Panc1 (cell line): ENCODE measurements at regions not wholly inside any gene's neighbourhood (a gene's known extent, or its start where the extent isn't known, plus 50 kb on each side); places are given as distances from the start of the nearest gene placed in this dataset.

Source experiments
- ATAC-seq: fragments of 200-7000 bp; cut with Tn5 transposase; 2 replicates; pipeline ENCODE4 v1.9.1; 2020; ENCODE audit warnings: mild to moderate bottlenecking, moderate library complexity
- BruUV-seq: library from RNA; stranded (reverse); fragments of 400-500 nt; replicated peaks from 2 replicates; lab custom pipeline; 2021; lab: Mats Ljungman, UMichigan
- CTCF ChIA-PET: fragments of 300-600 bp; sonication (Branson Sonifier 250); formaldehyde crosslinking; loops from one replicate; lab custom pipeline; 2022; ENCODE audit warnings: antibody characterized with exemption; lab: Charles Lee
- POLR2A ChIA-PET: fragments of 300-600 bp; sonication (Branson Sonifier 250); formaldehyde crosslinking; loops from one replicate; lab custom pipeline; 2022; ENCODE audit warnings: antibody characterized with exemption; lab: Charles Lee
- DNase-seq: peaks from one replicate; pipeline ENCODE4 v3.0.0-alpha.2; 2010; ENCODE audit warnings: low read depth, low spot score
- H3K27ac ChIP-seq: 2 replicates; pipeline ENCODE4 v1.5.1; 2011; ENCODE audit warnings: mild to moderate bottlenecking, low read length, inconsistent platforms
- H3K27me3 ChIP-seq: fragments of 200-500 bp; sonication (Bioruptor generic); 2 replicates; pipeline ENCODE4 v1.6.0; 2014; ENCODE audit warnings: low read length, inconsistent platforms; ENCODE audit not compliant: control insufficient read depth, insufficient read depth
- H3K36me3 ChIP-seq: fragments of 200-500 bp; sonication (Bioruptor generic); 2 replicates; pipeline ENCODE4 v1.5.1; 2014; ENCODE audit warnings: inconsistent platforms, mild to moderate bottlenecking, low read length, moderate library complexity; ENCODE audit not compliant: control insufficient read depth, insufficient read depth
- H3K4me1 ChIP-seq: 2 replicates; pipeline ENCODE4 v1.5.1; 2011; ENCODE audit warnings: inconsistent platforms, mild to moderate bottlenecking, low read length, moderate library complexity; ENCODE audit not compliant: control insufficient read depth, insufficient read depth
- H3K4me3 ChIP-seq, 2 experiments: 2 replicates each; pipeline ENCODE4 v1.5.1; 2011 to 2012; ENCODE audit warnings: low read depth in 2 of 2, low read length in 2 of 2, mild to moderate bottlenecking in 2 of 2, inconsistent platforms in 1 of 2, moderate library complexity in 1 of 2
- H3K9me3 ChIP-seq: fragments of 200-500 bp; sonication (Bioruptor generic); 2 replicates; pipeline ENCODE4 v1.5.1; 2014; ENCODE audit warnings: low read depth, mild to moderate bottlenecking, inconsistent platforms, low read length, moderate library complexity; ENCODE audit not compliant: control insufficient read depth, insufficient read depth
- POLR2AphosphoS5 ChIP-seq: IDR thresholded peaks from 2 replicates; pipeline ENCODE4 v1.6.1; 2012; ENCODE audit warnings: mild to moderate bottlenecking, low read depth, low read length, moderate library complexity
- SIN3A ChIP-seq: IDR thresholded peaks from 2 replicates; pipeline ENCODE4 v1.6.1; 2012; ENCODE audit warnings: low read depth, mild to moderate bottlenecking, low read length, moderate library complexity, borderline replicate concordance; ENCODE audit not compliant: insufficient read depth
- TCF7L2 ChIP-seq: IDR thresholded peaks from 2 replicates; pipeline ENCODE4 v1.6.1; 2011; ENCODE audit warnings: mild to moderate bottlenecking, low read depth, low read length, inconsistent platforms
- in situ Hi-C: cut with HindIII; loops from 2 replicates; pipeline ENCODE4 v1.10.0; 2016; ENCODE audit warnings: low sequenced_read_pairs, low pct_unique_long_range_greater_than_20kb
- intact Hi-C: fragments of 100-400 bp; cut with micrococcal nuclease; formaldehyde crosslinking; loops from one replicate; pipeline ENCODE4 v1.10.0; 2022; ENCODE audit not compliant: unreplicated experiment
- TF ChIP-seq, protein P1 (sequence below): fragments of 450-650 bp; IDR thresholded peaks from 2 replicates; pipeline ENCODE4 v1.5.1; 2017; ENCODE audit warnings: mild to moderate bottlenecking
- TF ChIP-seq, protein P2 (sequence below), 2 experiments: IDR thresholded peaks; 2 replicates each; pipeline ENCODE4 v1.6.1; 2011 to 2012; ENCODE audit warnings: low read depth in 2 of 2, control low read depth in 1 of 2, low read length in 1 of 2, mild to moderate bottlenecking in 1 of 2, moderate library complexity in 1 of 2; ENCODE audit not compliant: insufficient read depth in 1 of 2

- CTCF ChIA-PET: no interaction called here
- ATAC-seq (no peak), DNase-seq (no peak)
- POLR2A ChIA-PET: no interaction called here
- intact Hi-C loops: no loop called here
- no peak overlapping the region for H3K27ac ChIP-seq
- no peaks in the 10 kb centered on the region for H3K36me3 ChIP-seq
- TF ChIP-seq, protein P1, sequence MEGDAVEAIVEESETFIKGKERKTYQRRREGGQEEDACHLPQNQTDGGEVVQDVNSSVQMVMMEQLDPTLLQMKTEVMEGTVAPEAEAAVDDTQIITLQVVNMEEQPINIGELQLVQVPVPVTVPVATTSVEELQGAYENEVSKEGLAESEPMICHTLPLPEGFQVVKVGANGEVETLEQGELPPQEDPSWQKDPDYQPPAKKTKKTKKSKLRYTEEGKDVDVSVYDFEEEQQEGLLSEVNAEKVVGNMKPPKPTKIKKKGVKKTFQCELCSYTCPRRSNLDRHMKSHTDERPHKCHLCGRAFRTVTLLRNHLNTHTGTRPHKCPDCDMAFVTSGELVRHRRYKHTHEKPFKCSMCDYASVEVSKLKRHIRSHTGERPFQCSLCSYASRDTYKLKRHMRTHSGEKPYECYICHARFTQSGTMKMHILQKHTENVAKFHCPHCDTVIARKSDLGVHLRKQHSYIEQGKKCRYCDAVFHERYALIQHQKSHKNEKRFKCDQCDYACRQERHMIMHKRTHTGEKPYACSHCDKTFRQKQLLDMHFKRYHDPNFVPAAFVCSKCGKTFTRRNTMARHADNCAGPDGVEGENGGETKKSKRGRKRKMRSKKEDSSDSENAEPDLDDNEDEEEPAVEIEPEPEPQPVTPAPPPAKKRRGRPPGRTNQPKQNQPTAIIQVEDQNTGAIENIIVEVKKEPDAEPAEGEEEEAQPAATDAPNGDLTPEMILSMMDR: no peak
- no peak for TF ChIP-seq POLR2AphosphoS5
- H3K9me3 ChIP-seq: no peaks in the 10 kb centered on the region
- no peaks in the 10 kb centered on the region for H3K27me3 ChIP-seq
- no peaks in the 10 kb centered on the region for H3K4me1 ChIP-seq
- in situ Hi-C loops: no loop called here
- no peak overlapping the region for H3K4me3 ChIP-seq
- no TSS peak for BruUV-seq
Observed at GRCh38 chr1:214918745-214919144, 163.8 kb upstream of the KCNK2 start.

GRCh38 chr1:214920337-214920736 lies 162.2 kb upstream of the KCNK2 start:
- no peaks in the 10 kb centered on the region for H3K9me3 ChIP-seq
- H3K36me3 ChIP-seq: no peaks in the 10 kb centered on the region
- DNase-seq (no peak), ATAC-seq (no peak)
- no peak for TF ChIP-seq POLR2AphosphoS5
- TF ChIP-seq TCF7L2: no peak
- no peak for TF ChIP-seq SIN3A
- TF ChIP-seq, protein P1: no peak
- no peak overlapping the region for H3K27ac ChIP-seq
- H3K4me1 ChIP-seq: no peaks in the 10 kb centered on the region
- CTCF ChIA-PET: no interaction called here
- intact Hi-C loops: no loop called here
- POLR2A ChIA-PET: no interaction called here
- no TSS peak for BruUV-seq
- no peaks in the 10 kb centered on the region for H3K27me3 ChIP-seq
- in situ Hi-C loops: no loop called here
- no peak overlapping the region for H3K4me3 ChIP-seq

DNA sequence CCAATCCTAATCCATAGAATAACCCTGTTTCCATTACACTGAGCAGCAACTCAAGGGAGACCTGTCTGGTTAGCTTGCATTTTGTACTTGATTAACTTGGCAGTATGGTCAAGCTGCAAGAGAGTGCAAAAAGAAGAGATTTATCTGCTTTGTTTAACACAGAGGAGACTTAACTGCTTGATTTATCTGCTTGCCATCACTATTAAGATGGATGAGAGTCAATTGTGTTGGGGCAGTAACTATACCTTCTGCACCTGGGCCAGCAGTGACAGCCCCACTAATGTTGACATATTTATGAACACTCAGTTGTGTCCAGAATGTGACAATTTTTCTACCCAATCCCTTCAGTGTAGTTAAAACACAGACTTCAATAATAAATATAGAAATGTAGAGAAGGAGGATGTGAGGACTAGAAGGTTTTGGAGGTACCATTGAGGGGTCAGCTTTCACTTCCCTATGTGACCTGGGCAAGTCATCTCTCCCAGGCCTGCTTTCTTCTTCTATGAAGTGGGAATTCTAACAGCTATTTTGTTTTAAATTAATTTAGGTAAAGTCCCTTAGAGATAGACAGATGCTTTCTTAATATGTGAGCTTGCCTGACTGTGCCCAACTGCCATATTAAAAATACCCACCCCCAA lies 159.1 kb upstream of the KCNK2 start:
- ChIA-PET CTCF (no interaction called here), POLR2A (no interaction called here)
- Histone ChIP-seq H3K27me3 (no peaks in the 10 kb centered on the region), H3K36me3 (no peaks in the 10 kb centered on the region), H3K4me3 (no peak overlapping the region), H3K27ac (no peak overlapping the region), H3K9me3 (no peaks in the 10 kb centered on the region), H3K4me1 (no peaks in the 10 kb centered on the region)
- ATAC-seq: no peak
- intact Hi-C loops (no loop called here), in situ Hi-C loops (no loop called here)
- no TSS peak for BruUV-seq
- DNase-seq: no peak
- TF ChIP-seq, protein P1: no peak
- no peak for TF ChIP-seq SIN3A
- TF ChIP-seq, protein P2, sequence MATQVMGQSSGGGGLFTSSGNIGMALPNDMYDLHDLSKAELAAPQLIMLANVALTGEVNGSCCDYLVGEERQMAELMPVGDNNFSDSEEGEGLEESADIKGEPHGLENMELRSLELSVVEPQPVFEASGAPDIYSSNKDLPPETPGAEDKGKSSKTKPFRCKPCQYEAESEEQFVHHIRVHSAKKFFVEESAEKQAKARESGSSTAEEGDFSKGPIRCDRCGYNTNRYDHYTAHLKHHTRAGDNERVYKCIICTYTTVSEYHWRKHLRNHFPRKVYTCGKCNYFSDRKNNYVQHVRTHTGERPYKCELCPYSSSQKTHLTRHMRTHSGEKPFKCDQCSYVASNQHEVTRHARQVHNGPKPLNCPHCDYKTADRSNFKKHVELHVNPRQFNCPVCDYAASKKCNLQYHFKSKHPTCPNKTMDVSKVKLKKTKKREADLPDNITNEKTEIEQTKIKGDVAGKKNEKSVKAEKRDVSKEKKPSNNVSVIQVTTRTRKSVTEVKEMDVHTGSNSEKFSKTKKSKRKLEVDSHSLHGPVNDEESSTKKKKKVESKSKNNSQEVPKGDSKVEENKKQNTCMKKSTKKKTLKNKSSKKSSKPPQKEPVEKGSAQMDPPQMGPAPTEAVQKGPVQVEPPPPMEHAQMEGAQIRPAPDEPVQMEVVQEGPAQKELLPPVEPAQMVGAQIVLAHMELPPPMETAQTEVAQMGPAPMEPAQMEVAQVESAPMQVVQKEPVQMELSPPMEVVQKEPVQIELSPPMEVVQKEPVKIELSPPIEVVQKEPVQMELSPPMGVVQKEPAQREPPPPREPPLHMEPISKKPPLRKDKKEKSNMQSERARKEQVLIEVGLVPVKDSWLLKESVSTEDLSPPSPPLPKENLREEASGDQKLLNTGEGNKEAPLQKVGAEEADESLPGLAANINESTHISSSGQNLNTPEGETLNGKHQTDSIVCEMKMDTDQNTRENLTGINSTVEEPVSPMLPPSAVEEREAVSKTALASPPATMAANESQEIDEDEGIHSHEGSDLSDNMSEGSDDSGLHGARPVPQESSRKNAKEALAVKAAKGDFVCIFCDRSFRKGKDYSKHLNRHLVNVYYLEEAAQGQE (IDR thresholded peaks at IDR 0.05; ENCODE audit: insufficient read depth in 1 of 2, low read depth in 2 of 2, low read length in 1 of 2): no peak
- no peak for TF ChIP-seq POLR2AphosphoS5
- TF ChIP-seq TCF7L2: no peak
